A549 (cell line): ENCODE measurements at regions not wholly inside any gene's neighbourhood (a gene's known extent, or its start where the extent isn't known, plus 50 kb on each side); places are given as distances from the start of the nearest gene placed in this dataset.

Experiments used
- CEBPB ChIP-seq, 2 experiments: fragments of >200 bp in 1 of 2; sonication (Bioruptor Twin) in 1 of 2; formaldehyde crosslinking in 1 of 2; IDR thresholded peaks; 2 replicates each; pipeline ENCODE4 v1.6.1; 2012 to 2016
- CHD2 ChIP-seq: fragments of 150-350 bp; IDR thresholded peaks from 2 replicates; pipeline ENCODE4 v1.6.1; 2014; ENCODE audit warnings: low read length; ENCODE audit not compliant: partially characterized antibody
- EP300 ChIP-seq, 2 experiments: fragments of >200 bp; sonication (Bioruptor Twin); formaldehyde crosslinking; IDR thresholded peaks; 2 replicates in 1 of 2; 3 replicates in 1 of 2; pipeline ENCODE4 v1.6.1; 2016 to 2017
- POLR2A ChIP-seq: IDR thresholded peaks from 2 replicates; pipeline ENCODE4 v1.6.1; 2012; ENCODE audit warnings: mild to moderate bottlenecking, low read length
- TP53 ChIP-seq: fragments of 250-450 bp; sonication (Bioruptor Pico); IDR thresholded peaks from 2 replicates; pipeline ENCODE4 v1.5.0; 2021; ENCODE audit warnings: mild to moderate bottlenecking, moderate library complexity
- TF ChIP-seq, protein P1 (sequence below): fragments of >200 bp; sonication (Bioruptor Twin); formaldehyde crosslinking; IDR thresholded peaks from 3 replicates; pipeline ENCODE4 v1.5.1; 2016
- TF ChIP-seq, protein P2 (sequence below): fragments of 450-650 bp; IDR thresholded peaks from 2 replicates; pipeline ENCODE4 v1.6.1; 2014; ENCODE audit warnings: antibody characterized with exemption

DNA sequence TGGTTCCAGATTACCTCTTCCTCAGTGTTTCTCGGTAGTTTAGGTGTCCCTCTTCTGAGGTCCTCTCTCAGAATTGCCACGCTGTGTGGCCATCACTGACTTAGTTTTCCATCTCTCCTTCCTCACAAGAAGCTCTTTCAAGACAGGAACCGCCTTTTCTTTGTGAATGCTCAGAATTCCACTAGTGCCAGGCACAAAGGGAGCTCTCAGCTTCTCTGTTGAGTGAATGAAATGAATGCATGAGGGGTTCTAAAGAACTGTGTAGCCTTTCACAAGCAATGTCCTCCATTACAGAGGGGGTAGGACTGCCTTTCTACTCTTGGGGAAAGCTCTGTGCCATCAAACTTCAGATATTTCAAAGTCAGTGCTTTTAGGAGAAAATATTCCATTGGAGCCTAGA lies 546.8 kb downstream of the RWDD3 start:
- TF ChIP-seq POLR2A, result no peak
- TF ChIP-seq CEBPB (IDR thresholded peaks at IDR 0.05), result no peak
- TF ChIP-seq, protein P1, sequence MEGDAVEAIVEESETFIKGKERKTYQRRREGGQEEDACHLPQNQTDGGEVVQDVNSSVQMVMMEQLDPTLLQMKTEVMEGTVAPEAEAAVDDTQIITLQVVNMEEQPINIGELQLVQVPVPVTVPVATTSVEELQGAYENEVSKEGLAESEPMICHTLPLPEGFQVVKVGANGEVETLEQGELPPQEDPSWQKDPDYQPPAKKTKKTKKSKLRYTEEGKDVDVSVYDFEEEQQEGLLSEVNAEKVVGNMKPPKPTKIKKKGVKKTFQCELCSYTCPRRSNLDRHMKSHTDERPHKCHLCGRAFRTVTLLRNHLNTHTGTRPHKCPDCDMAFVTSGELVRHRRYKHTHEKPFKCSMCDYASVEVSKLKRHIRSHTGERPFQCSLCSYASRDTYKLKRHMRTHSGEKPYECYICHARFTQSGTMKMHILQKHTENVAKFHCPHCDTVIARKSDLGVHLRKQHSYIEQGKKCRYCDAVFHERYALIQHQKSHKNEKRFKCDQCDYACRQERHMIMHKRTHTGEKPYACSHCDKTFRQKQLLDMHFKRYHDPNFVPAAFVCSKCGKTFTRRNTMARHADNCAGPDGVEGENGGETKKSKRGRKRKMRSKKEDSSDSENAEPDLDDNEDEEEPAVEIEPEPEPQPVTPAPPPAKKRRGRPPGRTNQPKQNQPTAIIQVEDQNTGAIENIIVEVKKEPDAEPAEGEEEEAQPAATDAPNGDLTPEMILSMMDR, result no peak
- no peak for TF ChIP-seq CHD2
- no peak for TF ChIP-seq TP53 (CRISPR knock-in tag)
- no peak for TF ChIP-seq EP300 (IDR thresholded peaks at IDR 0.05)
- TF ChIP-seq, protein P2, sequence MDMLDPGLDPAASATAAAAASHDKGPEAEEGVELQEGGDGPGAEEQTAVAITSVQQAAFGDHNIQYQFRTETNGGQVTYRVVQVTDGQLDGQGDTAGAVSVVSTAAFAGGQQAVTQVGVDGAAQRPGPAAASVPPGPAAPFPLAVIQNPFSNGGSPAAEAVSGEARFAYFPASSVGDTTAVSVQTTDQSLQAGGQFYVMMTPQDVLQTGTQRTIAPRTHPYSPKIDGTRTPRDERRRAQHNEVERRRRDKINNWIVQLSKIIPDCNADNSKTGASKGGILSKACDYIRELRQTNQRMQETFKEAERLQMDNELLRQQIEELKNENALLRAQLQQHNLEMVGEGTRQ, result no peak
